Stromal cell of bone marrow (primary cell): ENCODE measurements at regions not wholly inside any gene's neighbourhood (a gene's known extent, or its start where the extent isn't known, plus 50 kb on each side); places are given as distances from the start of the nearest gene placed in this dataset.

ENCODE experiments used
- DNase-seq: peaks from one replicate; pipeline ENCODE4 v3.0.0-alpha.2; 2012; ENCODE audit warnings: low read depth

DNA sequence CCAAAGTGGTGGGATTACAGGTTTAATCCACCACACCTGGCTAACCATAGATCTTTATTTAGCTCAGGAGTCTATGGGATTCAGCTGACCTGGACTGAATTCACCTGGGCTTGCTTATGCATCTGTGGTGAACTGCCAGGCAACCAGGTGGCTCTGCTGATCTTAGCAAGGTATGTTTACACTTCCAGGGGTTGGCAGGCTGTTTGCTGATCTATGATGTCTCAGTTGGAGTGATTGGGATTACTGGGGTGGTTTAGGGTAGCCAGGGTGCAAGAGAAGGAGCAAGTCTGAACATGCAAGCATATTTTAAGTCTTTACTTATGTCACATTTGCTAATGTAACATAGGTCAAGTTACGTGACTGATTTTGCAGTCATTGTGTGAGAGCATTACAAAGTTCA is 63.6 kb upstream of the JAK2 start:
- DNase-seq = no peak

DNA sequence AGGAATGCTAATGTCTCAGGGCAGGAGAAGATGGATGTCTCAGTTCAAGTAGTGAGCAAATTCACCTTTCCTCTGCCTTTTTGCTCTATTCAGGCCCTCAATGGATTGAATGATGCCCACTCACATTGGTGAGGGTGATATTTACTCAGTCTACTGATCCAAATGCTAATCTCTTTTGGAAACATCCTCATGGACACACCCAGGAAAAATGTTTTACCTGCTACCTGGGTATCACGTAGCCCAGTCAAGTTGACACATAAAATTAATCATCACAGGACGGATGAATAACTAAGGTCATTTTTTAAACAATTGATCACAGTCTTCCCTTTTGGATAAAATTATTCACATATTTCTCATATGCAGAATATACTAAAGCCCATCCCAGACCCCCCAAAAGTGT is 63.0 kb upstream of the JAK2 start:
- no peak for DNase-seq

- DNase-seq = no peak
These were observed 62.3 kb upstream of the JAK2 start for GRCh38 chr9:4922730-4923129.

DNA sequence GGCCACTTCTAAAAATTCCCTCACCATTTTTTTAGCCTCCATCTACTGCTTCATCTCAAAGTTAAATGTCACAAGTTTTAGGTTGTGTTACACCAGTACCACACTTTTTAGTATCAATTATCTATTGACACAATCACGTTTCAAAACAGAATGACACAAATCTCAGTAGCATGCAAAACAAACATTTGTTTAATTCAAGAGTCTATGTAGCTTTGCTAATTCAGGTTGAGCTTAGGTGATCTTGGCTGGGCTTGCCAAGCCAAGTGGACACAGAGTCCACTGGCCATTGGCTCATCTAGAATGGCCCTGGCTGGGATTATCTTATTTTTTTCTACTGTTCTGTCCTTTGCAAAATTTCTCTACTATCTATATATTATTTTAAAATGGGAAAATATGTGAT is 61.9 kb upstream of the JAK2 start:
- no peak for DNase-seq

DNA sequence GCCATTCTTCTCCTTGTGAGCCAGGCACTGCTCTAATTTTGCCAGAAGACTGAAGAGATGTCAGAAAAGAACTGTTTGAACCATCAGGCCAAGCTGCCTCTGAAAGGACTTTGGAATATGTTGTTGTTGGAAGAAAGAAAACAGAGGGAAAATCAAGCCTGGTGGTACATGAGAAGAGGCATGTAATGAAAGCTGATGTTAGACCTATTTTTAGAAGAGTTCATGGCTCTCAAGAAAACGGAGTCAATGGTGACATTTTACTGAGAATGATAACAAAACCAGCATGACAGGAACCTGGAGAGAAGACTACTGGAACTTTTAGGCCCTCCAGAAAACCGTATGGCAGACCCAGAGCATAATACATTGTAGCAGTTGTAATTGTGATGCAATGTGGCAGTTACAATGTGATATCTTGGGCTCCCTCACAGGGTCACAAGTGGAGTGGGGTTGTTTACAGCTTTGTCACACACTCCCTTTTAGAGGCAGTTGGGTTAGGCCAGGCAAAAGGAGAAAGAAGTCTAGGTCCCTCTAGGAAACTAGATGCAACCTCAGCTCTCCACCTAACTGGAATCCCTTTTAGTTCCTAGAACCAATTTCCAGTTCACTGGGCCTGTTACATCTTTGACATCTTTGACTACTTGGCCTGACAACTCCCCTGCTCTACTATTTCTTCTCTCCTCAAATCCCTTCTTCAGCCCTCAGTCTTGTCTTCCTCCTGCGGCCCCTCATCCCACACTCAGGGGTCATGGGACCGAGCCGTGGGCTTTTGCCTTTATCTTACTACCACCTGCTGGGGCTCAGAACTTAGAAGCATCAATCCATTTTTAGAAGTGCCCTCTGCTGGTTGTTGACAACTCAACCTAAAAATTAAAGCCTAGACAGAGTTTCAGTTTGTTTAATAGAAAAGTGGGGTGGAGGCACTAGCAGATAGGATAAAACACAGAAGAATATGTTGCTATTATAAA is 61.2 kb upstream of the JAK2 start:
- DNase-seq = no peak

- DNase-seq = no peak
These were observed 58.8 kb upstream of the JAK2 start for GRCh38 chr9:4926239-4926638.

DNA sequence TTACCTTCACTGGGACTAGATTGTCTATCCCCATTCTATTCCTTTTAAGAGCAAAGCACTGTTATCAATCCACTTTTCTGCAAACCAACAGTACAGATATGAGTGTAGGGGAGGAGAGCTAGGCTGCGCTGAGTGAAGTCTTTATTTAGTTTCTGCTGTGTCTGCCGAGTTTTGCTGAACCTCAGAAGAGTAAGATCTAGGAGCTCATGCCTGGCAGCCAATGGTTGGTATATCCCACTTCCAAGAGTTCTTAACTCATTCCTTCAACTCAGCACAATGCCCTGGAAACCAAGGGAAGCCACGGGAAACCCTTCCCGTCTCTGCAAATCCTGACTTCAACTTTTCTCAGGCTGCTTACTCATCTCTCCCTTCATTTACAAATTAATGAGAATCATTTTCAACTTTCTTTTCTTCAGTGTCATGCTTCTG is 58.0 kb upstream of the JAK2 start:
- no peak for DNase-seq

- no peak for DNase-seq
These were observed 57.4 kb upstream of the JAK2 start for GRCh38 chr9:4927701-4928100.

DNA sequence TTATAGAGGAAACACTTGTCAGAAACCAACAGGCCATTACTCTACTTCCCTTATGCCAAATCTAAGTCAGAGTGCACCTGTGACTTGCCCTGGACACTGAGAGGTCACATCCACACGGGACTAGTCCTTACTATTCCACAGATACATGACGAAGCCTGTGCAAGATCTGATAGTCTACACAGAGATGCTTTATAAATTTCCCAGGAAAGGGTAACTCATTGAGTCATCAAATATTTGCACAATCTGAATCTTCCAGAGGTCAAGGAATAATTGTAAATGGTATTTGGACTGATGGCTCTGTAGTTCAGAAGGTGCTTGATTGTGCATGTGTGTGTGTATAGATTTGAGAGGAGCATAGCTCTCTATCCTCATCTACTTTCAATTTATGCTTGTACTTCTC is 55.2 kb upstream of the JAK2 start:
- DNase-seq = no peak

GRCh38 chr9:4932681-4933080 is 52.4 kb upstream of the JAK2 start:
- DNase-seq = no peak

- DNase-seq = peak; percentile 34
These were observed 51.9 kb upstream of the JAK2 start for GRCh38 chr9:4933177-4933576.

DNA sequence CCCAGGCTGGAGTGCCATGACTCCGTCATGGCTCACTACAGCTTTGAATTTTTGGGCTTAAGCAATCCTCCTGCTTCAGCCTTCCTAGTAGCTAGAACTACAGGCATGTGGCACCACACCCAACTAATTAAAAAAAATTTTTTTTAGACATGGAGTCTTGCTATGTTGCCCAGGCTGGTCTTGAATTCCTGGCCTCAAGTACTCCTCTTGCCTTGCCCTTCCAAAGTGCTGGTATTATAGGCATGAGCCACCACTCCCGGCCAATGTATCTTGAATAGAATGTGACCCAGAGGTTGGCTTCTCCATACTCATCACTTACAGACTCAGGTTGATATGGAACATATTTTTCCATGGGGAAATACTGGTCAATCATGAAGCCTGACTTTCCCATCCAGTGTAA is 51.2 kb upstream of the JAK2 start:
- no peak for DNase-seq

DNA sequence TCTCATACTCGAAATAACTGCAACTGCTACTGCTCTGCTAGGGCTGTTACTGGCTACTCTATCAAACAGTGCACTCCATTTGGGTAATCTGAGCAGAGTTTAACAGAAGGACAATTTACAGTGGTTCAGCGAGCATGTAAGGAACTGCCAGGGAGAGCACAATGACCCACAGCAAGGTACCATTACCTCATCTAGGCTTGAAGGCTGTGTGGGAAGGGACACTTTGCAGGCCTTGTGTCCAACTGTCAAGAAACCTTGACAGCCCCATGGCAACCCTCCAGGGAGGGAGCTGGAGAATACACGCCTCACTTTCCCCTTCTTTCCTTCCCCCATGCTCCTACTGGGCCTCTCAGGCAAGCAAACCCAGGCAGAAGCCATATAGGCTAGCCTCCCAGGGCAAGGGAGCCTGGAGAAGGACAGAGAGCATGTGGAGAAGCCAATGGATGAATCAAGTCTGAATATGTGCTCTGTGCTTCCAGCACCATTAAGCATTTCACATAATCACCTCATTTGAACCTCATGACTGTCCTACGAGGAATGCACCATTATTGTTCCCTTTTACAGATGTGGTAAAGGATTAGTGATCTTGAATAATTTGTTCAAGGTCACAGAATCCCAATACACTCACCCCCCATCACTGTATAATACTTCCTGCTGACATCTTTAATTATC is 49.9 kb upstream of the JAK2 start:
- no peak for DNase-seq
